ENCODE measurements at regions not wholly inside any gene's neighbourhood (a gene's known extent, or its start where the extent isn't known, plus 50 kb on each side); places are given as distances from the start of the nearest gene placed in this dataset.
A peak's percentile ranks its signal among the peaks of the same experiment; 100 is the strongest.
"Not testable (repeated sequence)": the region's sequence is repeated elsewhere in the genome, so short reads cannot be mapped to it uniquely, and the experiment has no call there.

DNA sequence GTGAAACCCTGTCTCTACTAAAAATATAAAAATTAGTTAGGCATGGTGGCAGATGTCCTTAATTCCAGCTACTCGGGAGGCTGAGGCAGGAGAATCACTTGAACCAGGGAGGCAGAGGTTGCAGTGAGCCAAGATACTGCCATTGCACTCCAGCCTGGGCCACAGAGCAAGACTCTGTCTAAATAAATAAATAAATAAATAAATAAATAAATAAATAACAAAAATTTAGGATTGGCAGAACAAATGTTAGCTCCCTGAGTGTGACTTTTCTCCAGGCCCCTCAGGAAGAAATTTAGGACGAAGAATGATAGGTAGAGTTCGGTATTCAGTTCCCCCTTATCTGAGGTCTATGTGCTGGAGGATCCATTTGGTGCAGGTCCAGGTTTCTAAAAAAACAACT, 181.2 kb downstream of the CD47 start:
- DNase-seq (ENCODE audit: insufficient read length, low spot score); FAIRE-seq: not testable (repeated sequence)

GRCh38 chr3:107907996-107908395, 182.8 kb downstream of the CD47 start:
- DNase-seq (ENCODE audit: insufficient read length, low spot score): no peak
- FAIRE-seq: no peak

DNA sequence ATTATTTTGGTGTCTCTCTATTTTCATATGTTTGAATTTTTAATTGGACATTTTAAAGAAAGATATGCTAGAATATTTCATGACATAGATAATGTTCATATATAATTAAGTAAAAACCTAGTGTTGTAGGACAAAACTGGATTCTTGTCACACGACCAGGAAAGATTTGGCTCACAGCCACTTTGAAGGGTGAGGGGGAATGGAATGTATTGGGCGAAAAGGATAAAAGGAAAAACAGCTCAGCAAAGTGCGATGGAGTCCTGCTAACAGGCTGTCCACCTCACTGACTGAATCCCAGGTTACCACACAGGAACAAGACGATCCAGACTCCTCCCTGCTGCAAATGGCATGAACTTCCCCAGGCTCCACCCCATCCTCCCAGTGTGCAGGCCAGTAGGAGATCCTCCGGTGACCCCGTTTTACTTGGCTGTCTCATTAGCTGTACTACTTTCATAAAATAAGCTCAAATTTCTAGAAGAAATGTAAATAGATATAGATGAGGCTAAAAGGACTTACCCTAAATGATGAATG, 186.2 kb downstream of the CD47 start:
- no peak for FAIRE-seq

GRCh38 chr3:107899990-107900651, 190.7 kb downstream of the CD47 start:
- DNase-seq (ENCODE audit: insufficient read length, low spot score) (no peak), FAIRE-seq (no peak)

More for the DNA sequence above, 186.2 kb downstream of the CD47 start:
- DNase-seq (ENCODE audit: insufficient read length, low spot score): no peak

- FAIRE-seq: no peak
Measured at GRCh38 chr3:107897471-107898061, 193.3 kb downstream of the CD47 start.

DNA sequence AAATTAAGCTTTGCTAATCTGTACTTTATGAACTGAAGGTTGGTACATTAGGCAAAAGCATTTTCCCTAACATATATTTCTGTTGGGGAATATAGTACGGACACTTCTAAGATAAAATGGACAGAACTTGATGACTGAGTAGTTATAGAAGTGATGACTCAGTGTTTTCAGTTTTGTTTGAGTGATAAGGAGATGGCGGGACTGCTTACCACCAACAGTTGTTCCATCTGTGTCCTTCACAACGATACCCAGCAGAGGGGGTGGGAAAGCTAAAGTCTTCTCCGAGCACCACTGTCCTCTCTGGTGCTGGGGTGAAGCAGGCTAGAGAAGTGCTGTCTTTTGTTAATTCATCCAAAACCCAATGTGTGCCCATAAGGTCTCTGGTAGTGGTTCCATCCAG, 195.8 kb downstream of the CD47 start:
- FAIRE-seq: no peak

More at GRCh38 chr3:107897471-107898061, 193.3 kb downstream of the CD47 start:
- no peak for DNase-seq (ENCODE audit: insufficient read length, low spot score)

DNA sequence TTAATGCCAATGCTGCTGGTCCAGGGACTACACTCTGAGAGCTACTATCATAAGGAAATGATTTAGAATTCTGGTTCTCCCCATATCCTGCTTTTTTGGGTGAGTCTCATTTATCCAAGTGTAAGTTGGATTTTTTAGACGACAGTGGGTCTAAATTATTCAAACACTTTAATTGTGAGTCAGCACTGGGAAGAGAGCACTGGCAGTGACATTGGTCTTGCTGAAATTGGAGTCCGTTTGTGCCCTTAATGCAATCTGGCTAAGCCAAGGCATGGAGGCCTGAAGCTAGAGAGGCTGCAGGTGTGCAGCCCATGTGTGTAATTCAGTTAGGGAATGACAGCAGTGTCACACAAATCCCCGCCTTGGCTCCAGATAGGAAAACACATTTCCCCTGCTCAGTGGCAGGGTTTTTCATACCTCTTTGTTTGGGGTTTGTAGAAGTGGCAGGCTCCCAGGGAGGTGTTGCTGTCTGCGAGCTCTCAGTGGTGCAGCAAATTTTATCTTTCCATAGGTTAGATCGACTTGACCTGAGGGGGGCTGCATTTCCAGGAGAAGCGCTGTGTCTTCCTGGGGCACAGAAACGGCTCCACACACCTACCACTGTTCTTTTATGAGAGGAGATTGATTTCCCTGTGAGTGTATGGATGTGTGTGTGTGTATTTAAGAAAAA, 197.7 kb downstream of the CD47 start:
- FAIRE-seq: no peak

More for the DNA sequence above, 195.8 kb downstream of the CD47 start:
- DNase-seq (ENCODE audit: insufficient read length, low spot score): no peak

GRCh38 chr3:107884719-107885460, 205.9 kb downstream of the CD47 start:
- no peak for FAIRE-seq

More for the DNA sequence above, 197.7 kb downstream of the CD47 start:
- no peak for DNase-seq (ENCODE audit: insufficient read length, low spot score)

DNA sequence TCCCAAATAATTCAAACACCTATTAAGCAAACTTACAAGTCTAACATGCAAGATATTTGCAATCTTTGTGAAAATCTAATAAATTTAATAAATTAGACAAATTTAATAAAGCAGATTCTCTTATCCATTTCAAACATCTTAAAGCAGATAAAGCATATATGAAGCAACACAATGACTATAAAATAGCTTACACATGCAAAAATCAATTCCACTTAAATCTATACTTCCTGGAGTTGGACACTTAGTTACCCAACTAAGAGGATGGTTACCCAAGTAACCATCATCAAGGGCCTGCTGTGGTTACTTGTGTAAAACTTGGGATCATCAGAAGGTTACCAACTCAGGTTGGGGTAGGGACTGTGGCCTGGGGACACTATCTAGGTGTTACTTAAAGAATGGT, 206.8 kb downstream of the CD47 start:
- no peak for FAIRE-seq
- no peak for DNase-seq (ENCODE audit: insufficient read length, low spot score)

More at GRCh38 chr3:107884719-107885460, 205.9 kb downstream of the CD47 start:
- peak; percentile 49 for DNase-seq (ENCODE audit: insufficient read length, low spot score)

DNA sequence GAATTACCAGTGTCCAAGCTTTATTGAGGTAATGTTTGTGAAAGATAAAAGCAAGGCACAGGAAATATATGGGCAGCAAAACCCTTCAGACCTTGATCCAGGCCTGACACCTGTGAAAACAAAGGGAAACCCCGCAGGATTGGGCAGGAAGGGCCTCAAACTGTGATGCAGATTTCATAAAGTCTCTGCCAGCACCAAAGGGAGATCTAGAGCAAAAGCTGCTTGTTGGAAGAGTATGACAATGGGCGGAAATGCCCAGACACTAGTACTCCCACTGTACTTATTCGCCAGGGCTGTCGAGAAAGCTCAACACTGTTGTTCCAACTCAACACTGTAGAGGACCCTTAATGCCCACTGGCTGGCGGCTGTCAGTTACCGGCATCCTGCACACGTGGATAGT, 207.9 kb downstream of the CD47 start:
- no peak for FAIRE-seq
- no peak for DNase-seq (ENCODE audit: insufficient read length, low spot score)

DNA sequence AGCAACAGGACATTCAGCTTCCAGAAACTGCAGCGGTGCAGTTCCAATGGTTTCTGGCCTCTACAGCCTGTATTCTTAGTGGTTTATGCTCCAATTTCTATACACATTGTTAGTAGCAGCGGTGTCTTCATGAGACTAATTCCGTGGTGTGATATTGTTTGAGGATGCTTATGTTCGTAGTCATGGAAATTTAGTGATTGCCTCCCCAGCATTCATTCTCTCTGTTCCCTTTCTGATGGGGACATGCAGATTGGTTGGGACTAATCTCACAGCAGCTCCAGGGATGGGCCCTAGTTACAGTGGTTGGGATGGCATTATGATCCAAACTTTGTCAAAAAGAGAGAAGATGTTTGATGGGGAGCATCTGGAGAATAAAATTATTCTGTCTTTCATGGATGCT, 208.6 kb downstream of the CD47 start:
- no peak for FAIRE-seq
- no peak for DNase-seq (ENCODE audit: insufficient read length, low spot score)

DNA sequence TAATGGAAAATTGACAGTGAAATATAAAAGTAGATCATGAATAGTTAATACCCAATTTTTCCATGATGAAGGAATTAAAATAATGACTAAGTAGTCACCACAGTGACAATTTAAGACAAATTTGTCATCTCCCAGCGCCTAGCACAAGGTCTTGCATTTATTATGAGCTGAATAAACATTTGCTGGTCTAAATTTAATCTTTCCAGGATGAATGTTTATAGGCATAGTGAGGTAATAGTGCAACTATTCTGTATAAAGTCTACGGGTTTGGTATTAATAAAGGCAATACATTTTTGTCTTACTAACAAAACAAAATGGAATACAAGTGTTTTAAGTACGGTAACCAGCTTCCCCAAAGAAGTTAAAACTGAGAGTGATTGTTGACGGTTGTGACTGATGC, 209.3 kb downstream of the CD47 start:
- DNase-seq (ENCODE audit: insufficient read length, low spot score): no peak

GRCh38 chr3:107880702-107881101, 210.1 kb downstream of the CD47 start:
- DNase-seq (ENCODE audit: insufficient read length, low spot score): no peak
- no peak for FAIRE-seq

More for the DNA sequence above, 209.3 kb downstream of the CD47 start:
- no peak for FAIRE-seq

DNA sequence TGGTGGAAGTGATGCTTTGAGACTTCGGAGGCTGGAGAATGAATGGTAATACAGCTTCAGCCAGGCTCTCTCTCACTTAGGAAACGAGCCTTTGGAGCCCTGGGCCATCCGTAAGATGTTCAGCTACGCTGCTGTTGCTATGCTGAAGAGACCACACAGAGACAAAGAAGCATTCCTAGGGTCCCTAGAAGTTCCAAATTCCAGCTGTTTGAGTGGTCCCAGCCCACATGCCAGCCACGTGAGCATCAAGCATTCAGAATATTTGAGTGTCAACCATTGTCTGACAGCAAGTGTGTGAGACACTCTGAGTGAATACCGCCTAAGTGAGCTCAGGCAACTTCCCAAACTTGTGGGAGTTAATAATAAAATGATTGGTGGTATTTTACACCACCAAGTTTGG, 212.9 kb downstream of the CD47 start:
- no peak for FAIRE-seq
- no peak for DNase-seq (ENCODE audit: insufficient read length, low spot score)

DNA sequence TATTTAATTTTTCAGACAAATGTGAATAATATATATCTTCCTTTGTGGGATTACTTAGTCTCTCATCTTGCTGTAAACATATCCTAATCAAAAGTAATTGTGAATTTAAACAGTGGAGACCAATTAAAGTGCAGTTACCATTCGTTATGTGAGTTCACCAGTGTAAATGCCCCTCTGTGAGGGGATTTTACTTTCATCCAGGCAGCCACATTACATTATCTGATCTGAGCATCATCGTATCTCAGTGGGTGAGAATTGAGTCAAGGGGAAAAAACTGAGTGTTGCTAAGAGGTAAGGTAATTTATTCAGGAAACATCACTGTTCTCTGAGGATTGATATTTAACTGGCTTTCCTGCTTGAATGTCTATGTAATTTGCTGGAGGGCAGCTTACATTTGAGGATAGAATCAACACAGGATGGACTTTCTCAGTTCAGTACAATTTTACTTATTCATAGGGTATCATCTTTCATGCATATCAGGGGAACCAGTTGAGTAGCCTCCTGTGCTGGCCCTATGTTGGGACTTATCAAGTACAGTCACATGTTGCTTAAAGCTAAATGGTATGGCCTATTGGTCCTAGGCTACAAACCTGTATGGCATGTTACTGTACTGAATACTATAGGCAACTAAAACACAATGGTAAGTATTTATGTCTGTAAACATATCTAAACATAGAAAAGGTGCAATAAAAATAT, 219.7 kb downstream of the CD47 start:
- peak; percentile 74 for FAIRE-seq
- no peak for DNase-seq (ENCODE audit: insufficient read length, low spot score)

GRCh38 chr3:107870096-107870495, 220.7 kb downstream of the CD47 start:
- FAIRE-seq: no peak
- DNase-seq (ENCODE audit: insufficient read length, low spot score): no peak

GRCh38 chr3:107868449-107868848, 222.4 kb downstream of the CD47 start:
- FAIRE-seq (no peak), DNase-seq (ENCODE audit: insufficient read length, low spot score) (no peak)

- FAIRE-seq (no peak), DNase-seq (ENCODE audit: insufficient read length, low spot score) (no peak)
Measured at GRCh38 chr3:107861904-107862303, 228.9 kb downstream of the CD47 start.

- DNase-seq (ENCODE audit: insufficient read length, low spot score) (no peak), FAIRE-seq (no peak)
Measured at GRCh38 chr3:107861422-107861821, 229.4 kb downstream of the CD47 start.

All from HTR-8/SVneo (cell line).